H1 (cell line): ENCODE measurements at regions not wholly inside any gene's neighbourhood (a gene's known extent, or its start where the extent isn't known, plus 50 kb on each side); places are given as distances from the start of the nearest gene placed in this dataset.

ENCODE experiments used
- BRCA1 ChIP-seq: IDR thresholded peaks from 2 replicates; pipeline ENCODE4 v1.6.1; 2012; ENCODE audit warnings: low read depth, low read length, improper control_type of control experiment
- CTBP2 ChIP-seq: IDR thresholded peaks from 2 replicates; pipeline ENCODE4 v1.7.0; 2011; ENCODE audit warnings: borderline replicate concordance, mild to moderate bottlenecking, moderate library complexity, mixed read lengths, low read length; ENCODE audit not compliant: insufficient read depth, insufficient read length
- EZH2 ChIP-seq: fragments of 200-600 bp; sonication (generic); IDR thresholded peaks from 2 replicates; pipeline ENCODE4 v1.7.1; 2012; ENCODE audit warnings: low read depth, mild to moderate bottlenecking, moderate library complexity, low read length, inconsistent platforms; ENCODE audit not compliant: severe bottlenecking
- HDAC6 ChIP-seq: IDR thresholded peaks from one replicate; pipeline ENCODE4 v1.7.1; 2012; ENCODE audit warnings: low read depth, mild to moderate bottlenecking, inconsistent platforms, low read length, moderate library complexity
- KDM4A ChIP-seq: IDR thresholded peaks from one replicate; pipeline ENCODE4 v1.7.1; 2012; ENCODE audit warnings: low read depth, mild to moderate bottlenecking, moderate library complexity, low read length, inconsistent platforms; ENCODE audit not compliant: severe bottlenecking
- PHF8 ChIP-seq: fragments of 200-600 bp; sonication (generic); conservative IDR thresholded peaks from 2 replicates; pipeline ENCODE4 v1.7.1; 2012; ENCODE audit warnings: low read depth, mild to moderate bottlenecking, inconsistent platforms, low read length, moderate library complexity
- SIN3A ChIP-seq, 2 experiments: IDR thresholded peaks in 1 of 2; conservative IDR thresholded peaks in 1 of 2; 2 replicates each; pipeline ENCODE4 v1.6.1; 2011 to 2012; ENCODE audit warnings: low read length in 2 of 2, improper control_type of control experiment in 1 of 2, low read depth in 1 of 2, mild to moderate bottlenecking in 1 of 2
- SP1 ChIP-seq: IDR thresholded peaks from 2 replicates; pipeline ENCODE4 v1.6.1; 2011; ENCODE audit warnings: low read depth, low read length
- SUZ12 ChIP-seq: fragments of 200-600 bp; sonication (generic); IDR thresholded peaks from 2 replicates; pipeline ENCODE4 v1.6.1; 2012; ENCODE audit warnings: mild to moderate bottlenecking, inconsistent platforms, low read length, moderate library complexity, mixed read lengths
- TF ChIP-seq, protein P1 (sequence below): fragments of 300-600 bp; sonication (generic); IDR thresholded peaks from 2 replicates; pipeline ENCODE4 v1.7.1; 2012; ENCODE audit warnings: low read length, moderate library complexity, mild to moderate bottlenecking, inconsistent platforms; ENCODE audit not compliant: insufficient replicate concordance
- TF ChIP-seq, protein P2 (sequence below): IDR thresholded peaks from 2 replicates; pipeline ENCODE4 v1.6.1; 2011; ENCODE audit warnings: low read length, improper control_type of control experiment

DNA sequence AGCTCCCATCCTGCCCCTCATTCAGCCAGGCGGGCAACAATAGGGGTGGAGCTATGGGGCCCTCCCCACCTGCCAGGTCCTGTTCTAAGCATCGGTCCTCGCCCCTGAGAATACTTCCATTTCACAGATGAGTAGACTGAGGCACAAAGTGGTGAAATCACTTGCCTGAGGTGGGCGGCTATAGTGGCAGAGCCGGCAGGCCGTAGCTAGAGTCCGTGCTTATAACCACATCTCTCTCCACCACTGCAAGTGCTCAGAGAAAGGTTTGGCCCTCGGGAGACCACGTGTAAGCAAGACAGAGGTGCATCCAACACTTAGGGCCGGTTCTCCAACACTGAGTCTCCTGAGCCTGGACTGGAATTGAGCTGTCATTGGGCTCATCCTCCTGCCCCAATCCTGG is 145.8 kb upstream of the UNC5B start (continued):
- TF ChIP-seq, protein P1, sequence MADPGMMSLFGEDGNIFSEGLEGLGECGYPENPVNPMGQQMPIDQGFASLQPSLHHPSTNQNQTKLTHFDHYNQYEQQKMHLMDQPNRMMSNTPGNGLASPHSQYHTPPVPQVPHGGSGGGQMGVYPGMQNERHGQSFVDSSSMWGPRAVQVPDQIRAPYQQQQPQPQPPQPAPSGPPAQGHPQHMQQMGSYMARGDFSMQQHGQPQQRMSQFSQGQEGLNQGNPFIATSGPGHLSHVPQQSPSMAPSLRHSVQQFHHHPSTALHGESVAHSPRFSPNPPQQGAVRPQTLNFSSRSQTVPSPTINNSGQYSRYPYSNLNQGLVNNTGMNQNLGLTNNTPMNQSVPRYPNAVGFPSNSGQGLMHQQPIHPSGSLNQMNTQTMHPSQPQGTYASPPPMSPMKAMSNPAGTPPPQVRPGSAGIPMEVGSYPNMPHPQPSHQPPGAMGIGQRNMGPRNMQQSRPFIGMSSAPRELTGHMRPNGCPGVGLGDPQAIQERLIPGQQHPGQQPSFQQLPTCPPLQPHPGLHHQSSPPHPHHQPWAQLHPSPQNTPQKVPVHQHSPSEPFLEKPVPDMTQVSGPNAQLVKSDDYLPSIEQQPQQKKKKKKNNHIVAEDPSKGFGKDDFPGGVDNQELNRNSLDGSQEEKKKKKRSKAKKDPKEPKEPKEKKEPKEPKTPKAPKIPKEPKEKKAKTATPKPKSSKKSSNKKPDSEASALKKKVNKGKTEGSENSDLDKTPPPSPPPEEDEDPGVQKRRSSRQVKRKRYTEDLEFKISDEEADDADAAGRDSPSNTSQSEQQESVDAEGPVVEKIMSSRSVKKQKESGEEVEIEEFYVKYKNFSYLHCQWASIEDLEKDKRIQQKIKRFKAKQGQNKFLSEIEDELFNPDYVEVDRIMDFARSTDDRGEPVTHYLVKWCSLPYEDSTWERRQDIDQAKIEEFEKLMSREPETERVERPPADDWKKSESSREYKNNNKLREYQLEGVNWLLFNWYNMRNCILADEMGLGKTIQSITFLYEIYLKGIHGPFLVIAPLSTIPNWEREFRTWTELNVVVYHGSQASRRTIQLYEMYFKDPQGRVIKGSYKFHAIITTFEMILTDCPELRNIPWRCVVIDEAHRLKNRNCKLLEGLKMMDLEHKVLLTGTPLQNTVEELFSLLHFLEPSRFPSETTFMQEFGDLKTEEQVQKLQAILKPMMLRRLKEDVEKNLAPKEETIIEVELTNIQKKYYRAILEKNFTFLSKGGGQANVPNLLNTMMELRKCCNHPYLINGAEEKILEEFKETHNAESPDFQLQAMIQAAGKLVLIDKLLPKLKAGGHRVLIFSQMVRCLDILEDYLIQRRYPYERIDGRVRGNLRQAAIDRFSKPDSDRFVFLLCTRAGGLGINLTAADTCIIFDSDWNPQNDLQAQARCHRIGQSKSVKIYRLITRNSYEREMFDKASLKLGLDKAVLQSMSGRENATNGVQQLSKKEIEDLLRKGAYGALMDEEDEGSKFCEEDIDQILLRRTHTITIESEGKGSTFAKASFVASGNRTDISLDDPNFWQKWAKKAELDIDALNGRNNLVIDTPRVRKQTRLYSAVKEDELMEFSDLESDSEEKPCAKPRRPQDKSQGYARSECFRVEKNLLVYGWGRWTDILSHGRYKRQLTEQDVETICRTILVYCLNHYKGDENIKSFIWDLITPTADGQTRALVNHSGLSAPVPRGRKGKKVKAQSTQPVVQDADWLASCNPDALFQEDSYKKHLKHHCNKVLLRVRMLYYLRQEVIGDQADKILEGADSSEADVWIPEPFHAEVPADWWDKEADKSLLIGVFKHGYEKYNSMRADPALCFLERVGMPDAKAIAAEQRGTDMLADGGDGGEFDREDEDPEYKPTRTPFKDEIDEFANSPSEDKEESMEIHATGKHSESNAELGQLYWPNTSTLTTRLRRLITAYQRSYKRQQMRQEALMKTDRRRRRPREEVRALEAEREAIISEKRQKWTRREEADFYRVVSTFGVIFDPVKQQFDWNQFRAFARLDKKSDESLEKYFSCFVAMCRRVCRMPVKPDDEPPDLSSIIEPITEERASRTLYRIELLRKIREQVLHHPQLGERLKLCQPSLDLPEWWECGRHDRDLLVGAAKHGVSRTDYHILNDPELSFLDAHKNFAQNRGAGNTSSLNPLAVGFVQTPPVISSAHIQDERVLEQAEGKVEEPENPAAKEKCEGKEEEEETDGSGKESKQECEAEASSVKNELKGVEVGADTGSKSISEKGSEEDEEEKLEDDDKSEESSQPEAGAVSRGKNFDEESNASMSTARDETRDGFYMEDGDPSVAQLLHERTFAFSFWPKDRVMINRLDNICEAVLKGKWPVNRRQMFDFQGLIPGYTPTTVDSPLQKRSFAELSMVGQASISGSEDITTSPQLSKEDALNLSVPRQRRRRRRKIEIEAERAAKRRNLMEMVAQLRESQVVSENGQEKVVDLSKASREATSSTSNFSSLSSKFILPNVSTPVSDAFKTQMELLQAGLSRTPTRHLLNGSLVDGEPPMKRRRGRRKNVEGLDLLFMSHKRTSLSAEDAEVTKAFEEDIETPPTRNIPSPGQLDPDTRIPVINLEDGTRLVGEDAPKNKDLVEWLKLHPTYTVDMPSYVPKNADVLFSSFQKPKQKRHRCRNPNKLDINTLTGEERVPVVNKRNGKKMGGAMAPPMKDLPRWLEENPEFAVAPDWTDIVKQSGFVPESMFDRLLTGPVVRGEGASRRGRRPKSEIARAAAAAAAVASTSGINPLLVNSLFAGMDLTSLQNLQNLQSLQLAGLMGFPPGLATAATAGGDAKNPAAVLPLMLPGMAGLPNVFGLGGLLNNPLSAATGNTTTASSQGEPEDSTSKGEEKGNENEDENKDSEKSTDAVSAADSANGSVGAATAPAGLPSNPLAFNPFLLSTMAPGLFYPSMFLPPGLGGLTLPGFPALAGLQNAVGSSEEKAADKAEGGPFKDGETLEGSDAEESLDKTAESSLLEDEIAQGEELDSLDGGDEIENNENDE: no peak
- TF ChIP-seq KDM4A: no peak
- no peak for TF ChIP-seq HDAC6
- no peak for TF ChIP-seq SUZ12
- TF ChIP-seq SIN3A (conservative IDR thresholded peaks at IDR 0.05 in 1 of 2, IDR thresholded peaks at IDR 0.05 in 1 of 2; ENCODE audit: low read depth in 1 of 2, low read length in 2 of 2): no peak
- no peak for TF ChIP-seq EZH2
- TF ChIP-seq SP1: no peak
- no peak for TF ChIP-seq CTBP2
- TF ChIP-seq, protein P2, sequence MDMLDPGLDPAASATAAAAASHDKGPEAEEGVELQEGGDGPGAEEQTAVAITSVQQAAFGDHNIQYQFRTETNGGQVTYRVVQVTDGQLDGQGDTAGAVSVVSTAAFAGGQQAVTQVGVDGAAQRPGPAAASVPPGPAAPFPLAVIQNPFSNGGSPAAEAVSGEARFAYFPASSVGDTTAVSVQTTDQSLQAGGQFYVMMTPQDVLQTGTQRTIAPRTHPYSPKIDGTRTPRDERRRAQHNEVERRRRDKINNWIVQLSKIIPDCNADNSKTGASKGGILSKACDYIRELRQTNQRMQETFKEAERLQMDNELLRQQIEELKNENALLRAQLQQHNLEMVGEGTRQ: no peak
- no peak for TF ChIP-seq BRCA1
- TF ChIP-seq PHF8: no peak
